Inflammatory macrophage treated with lipopolysaccharide for 1 hour (primary cell): ENCODE measurements at regions not wholly inside any gene's neighbourhood (a gene's known extent, or its start where the extent isn't known, plus 50 kb on each side); places are given as distances from the start of the nearest gene placed in this dataset.
A peak's percentile ranks its signal among the peaks of the same experiment; 100 is the strongest.
"Not testable (repeated sequence)": the region's sequence is repeated elsewhere in the genome, so short reads cannot be mapped to it uniquely, and the experiment has no call there.

Experiments used
- DNase-seq, 2 donors: peaks; one replicate each; pipeline ENCODE4 v3.0.0-alpha.2; 2020 to 2022

GRCh38 chr4:138420471-138420870, 178.3 kb upstream of the SLC7A11 start:
- DNase-seq: no peak

GRCh38 chr4:138414202-138414601, 172.1 kb upstream of the SLC7A11 start:
- DNase-seq: no peak

DNA sequence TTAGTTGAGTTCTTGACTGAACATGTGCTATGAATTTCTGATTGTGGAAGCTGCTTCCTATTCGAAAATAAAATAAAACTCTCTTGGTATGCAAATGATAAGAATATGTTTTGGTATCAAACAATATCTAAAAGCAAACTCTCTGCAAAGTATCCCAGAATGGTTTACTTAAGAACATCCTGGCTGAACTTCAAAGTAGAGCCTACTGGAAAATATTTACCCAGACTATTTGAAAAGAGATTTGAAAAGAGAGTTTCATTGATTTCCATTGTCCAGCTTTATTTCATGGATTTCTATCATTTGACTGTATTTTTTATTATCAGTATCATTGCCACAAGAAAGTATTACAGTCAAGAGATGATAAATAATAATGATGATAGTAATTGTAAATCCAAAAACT, 171.1 kb upstream of the SLC7A11 start:
- DNase-seq: no peak

DNA sequence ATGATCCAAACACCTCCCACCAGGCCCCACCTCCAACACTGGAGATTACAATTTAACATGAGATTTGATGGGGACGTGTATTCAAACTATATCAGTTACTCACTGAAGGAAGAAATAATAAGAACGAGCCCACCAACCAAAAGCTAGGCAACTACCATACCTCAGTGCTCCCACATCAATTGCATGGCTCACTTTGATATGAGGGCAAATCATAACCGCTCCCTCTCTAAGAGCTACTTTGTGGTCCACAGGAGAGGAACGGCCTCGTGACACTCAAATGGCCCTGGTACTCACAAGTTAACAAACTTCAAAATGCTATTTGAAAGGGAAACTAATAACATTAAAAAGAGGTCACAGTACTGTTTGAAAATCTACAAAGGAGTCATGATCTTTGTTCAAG, 170.7 kb upstream of the SLC7A11 start:
- no peak for DNase-seq

DNA sequence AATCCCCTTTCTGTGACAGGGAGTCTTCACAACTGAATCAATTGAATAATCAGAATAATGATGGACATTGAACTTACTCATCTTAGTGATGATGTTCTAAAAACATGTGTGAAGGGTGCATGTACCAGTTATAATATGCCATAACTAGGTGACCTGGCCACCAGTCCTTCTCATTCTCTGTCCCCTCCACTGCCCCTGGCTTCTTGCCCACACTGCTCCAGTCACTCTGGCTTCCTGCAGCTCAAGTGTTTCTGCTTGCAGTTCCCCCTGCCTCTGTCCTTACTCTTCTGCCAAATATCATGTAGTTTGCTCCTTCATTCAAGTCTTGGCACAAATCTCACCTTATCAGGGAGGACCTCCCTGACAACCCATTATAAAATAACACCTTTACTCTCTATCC, 168.1 kb upstream of the SLC7A11 start:
- no peak for DNase-seq

DNA sequence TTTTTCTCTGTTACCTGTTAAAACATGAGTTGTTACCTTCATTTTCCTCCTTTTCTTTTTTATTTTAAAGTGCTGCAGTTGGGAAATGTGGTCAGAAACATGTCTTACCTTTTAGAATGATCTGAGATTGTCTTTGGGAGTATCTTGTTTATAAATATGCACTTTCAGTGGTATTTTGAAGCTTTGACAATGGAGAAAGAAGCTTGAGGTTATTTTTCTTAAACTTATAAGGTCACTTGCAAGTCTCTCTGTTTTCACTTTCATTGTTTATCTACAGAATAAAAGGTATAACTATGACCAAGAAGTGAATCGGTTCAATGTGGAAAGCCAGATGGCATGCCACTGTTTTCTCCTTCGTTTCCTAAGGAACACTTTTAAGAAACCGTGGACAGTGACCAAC, 167.5 kb upstream of the SLC7A11 start:
- DNase-seq: no peak

GRCh38 chr4:138408758-138409157, 166.6 kb upstream of the SLC7A11 start:
- DNase-seq: peak; percentile 22 to 50

DNA sequence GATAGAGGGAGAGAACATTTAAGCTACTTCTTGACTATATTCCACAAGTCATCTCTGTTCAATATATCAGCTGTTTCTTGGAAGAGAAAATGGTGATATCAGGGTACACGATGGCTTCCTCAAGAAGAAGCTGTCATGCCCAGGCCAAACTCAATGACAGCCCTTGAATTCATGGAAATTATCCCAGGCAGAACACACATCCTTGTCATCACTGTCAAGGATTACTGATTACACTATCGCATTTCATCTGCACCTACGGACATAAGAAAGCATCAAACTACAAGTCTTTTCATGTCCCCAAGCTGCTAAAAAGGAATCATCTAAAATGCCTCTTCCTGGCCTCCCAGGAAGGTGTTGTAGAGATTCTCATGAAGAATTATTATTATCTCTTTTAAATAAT, 165.2 kb upstream of the SLC7A11 start:
- DNase-seq: no peak

DNA sequence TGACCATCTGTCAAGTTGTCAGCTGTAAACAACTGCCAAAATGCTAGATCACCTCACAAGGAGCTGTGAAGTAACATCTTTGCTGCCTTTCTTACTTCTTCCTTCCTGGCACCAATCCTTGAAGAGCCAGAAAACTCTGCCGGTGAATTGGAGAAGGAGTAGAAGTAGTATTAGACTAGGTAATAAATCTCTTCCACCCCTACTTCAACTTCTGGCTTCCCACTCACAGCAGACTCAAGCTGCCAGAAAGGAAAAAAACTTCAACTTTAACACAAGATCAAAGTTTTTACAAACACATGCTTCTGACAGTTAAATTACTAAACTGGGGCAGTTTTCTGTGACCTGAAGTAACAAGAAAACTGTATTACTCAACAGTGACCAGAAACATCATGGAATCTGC, 164.7 kb upstream of the SLC7A11 start:
- peak; percentile 61 to 84 for DNase-seq

GRCh38 chr4:138405934-138406567, 163.9 kb upstream of the SLC7A11 start:
- DNase-seq: peak; percentile 94

DNA sequence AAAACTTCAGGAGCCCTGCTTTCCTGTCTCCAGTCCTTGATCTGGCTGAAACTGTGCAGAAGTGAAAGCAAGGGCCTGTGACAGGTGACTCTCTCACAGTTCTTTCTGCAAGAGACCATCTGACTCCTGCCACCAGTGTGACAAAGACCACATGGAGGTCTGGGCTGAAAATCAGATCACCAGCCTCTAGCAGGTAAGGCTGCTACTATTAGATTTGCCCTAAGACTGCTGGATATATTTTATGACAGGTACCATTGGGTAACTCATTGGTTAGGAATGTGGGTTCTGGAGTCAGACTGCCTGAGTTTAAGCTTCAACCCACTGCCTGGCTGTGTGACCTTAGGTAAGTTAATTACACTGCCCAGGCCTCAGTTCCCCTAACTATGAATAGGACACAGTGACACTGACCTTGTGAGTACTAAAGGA, 163.3 kb upstream of the SLC7A11 start:
- DNase-seq: peak in 1 of 2 donors; percentile 40

GRCh38 chr4:138404801-138405200, 162.7 kb upstream of the SLC7A11 start:
- DNase-seq: no peak

- peak; percentile 35 to 64 for DNase-seq
These were observed 162.1 kb upstream of the SLC7A11 start for GRCh38 chr4:138404251-138404650.

- DNase-seq: no peak
These were observed 159.2 kb upstream of the SLC7A11 start for GRCh38 chr4:138401334-138401733.

DNA sequence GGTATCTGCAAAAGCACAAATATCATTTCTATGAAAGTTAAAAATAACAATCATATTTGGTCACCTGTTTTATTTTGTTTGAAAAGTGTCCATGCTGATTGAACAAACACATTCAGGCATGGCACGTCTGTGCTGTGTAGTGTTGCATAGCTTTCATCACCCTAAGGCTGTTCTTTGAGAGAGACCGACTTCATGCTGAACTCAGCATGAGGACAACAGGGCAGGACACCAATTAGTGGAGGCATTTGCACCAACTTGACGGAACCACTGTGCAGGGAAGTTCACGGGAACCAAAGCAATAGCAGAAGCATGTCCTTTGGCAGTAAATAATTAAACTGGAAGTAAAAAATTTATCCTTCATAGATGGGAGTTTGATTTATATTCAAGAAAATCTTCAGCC, 158.4 kb upstream of the SLC7A11 start:
- DNase-seq: no peak

DNA sequence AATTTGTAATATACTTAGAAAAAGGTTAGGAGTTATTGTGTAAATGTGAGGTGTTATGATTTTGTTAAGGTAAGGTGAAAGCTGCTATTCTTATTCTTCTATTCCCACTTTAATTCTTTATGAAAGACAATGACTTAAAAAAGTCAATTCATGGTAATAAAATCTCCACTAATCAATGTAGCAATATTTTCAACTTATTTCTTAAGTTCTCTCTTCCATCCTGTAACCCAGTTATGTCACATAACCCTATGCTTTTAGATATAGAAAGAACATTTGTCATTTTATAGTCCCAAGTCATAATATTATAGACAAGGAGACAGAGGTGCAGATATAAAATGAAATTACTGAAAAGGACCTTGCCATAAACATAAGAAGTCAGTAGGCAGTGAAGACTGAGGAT, 157.9 kb upstream of the SLC7A11 start:
- peak; percentile 64 to 66 for DNase-seq

- DNase-seq: peak; percentile 81 to 89
These were observed 156.9 kb upstream of the SLC7A11 start for GRCh38 chr4:138399081-138399480.

- DNase-seq: peak; percentile 62 to 83
These were observed 156.2 kb upstream of the SLC7A11 start for GRCh38 chr4:138398322-138398721.

- DNase-seq: peak; percentile 57 to 72
These were observed 151.9 kb upstream of the SLC7A11 start for GRCh38 chr4:138393886-138394610.

DNA sequence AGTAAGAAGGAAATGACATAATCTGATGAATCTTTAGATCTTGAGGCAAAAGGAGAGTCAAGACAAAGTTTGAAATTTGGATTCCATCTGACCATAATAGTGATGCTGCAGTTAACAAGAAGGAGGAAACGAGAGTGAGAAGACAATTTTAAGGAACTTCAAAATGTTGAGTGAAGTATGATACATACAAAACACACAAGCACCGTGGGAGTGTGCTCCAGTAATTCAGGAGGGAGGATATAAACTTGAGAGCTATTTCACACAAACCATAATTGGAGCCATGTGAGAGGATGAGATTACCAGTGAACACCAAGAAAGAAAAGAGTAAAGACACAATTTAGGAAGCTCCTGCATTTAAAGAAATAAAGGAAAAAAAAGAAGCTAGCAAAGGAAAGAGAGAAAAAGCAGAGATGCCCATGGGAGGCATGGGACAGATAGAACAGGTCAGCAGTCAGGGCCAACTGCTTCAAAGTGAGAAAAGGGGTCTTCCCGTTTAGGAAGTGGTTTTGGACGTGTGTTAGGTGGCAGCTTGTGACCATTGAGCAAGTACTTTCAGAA, 150.7 kb upstream of the SLC7A11 start:
- DNase-seq: peak; percentile 83 to 94

DNA sequence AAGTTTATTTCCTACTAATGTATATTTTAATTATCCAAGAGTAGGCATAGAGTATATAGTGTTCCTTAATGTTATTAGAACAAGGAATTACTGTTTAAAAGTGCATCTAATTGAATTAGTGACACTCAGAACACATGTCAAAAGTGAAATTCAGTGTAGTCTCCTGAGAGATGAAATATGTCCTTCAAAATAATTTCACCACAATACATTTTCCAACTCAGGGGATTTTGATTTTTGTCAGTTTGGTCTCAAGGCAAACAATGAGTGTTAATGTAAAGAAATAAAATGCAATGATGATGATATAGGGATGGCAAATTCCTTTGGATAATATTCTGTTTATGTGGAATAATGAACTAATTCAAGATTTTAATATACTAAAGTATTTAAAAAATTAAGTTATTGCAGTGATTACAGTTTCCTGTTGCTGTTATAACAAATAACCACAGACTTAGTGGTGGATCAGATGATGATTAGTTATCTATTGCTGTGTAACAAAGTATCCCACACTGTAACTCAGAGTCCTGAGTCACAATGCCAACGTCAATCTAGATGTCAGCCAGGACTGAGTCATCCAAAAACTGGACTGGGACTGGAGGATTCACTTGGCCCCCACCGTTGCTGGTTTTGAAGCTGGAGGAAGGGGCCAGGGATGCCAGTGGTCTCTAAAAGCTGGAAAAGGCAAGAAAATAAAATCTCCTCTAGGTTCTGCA, 148.0 kb upstream of the SLC7A11 start:
- DNase-seq: peak; percentile 73 to 92

DNA sequence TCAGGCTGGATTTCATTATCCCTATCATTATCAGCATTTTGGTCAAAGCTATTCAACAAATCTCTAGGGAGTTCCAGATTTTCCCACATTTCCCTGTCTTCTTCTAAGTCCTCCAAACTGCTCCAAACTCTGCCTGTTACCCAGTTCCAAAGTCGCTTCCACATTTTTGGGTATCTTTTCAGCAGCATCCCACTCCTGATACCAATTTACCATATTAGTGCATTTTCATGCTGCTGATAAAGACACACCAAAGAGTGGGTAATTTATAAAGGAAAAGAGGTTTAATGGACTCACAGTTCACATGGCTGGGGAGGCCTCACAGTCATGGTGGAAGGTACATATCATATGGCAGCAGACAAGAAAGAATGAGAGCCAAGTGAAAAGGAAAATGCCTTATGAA, 132.8 kb upstream of the SLC7A11 start:
- no peak for DNase-seq

DNA sequence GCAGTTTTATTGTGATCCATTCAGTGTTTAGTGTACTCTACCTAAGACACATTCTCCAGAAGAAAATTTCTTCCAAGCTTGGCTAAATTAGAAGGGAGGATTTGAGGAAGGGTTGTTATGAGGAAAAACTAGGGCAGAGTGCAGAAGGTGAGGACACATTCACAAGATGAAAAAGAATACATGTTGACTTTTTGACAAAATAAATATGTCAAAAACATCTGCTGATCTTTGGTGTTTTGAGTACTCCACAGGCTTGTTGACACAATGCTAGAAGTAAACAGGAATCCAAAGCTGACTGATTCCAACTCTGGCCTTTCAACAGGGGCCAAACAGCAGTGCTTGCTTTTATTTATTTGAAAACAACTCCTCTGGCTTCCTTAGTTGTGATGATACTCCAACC, 125.8 kb upstream of the SLC7A11 start:
- no peak for DNase-seq

- not testable (repeated sequence) for DNase-seq
These were observed 110.3 kb upstream of the SLC7A11 start for GRCh38 chr4:138352446-138352845.
